ENCODE measurements at regions not wholly inside any gene's neighbourhood (a gene's known extent, or its start where the extent isn't known, plus 50 kb on each side); places are given as distances from the start of the nearest gene placed in this dataset.
"Not testable (repeated sequence)": the region's sequence is repeated elsewhere in the genome, so short reads cannot be mapped to it uniquely, and the experiment has no call there.

DNA sequence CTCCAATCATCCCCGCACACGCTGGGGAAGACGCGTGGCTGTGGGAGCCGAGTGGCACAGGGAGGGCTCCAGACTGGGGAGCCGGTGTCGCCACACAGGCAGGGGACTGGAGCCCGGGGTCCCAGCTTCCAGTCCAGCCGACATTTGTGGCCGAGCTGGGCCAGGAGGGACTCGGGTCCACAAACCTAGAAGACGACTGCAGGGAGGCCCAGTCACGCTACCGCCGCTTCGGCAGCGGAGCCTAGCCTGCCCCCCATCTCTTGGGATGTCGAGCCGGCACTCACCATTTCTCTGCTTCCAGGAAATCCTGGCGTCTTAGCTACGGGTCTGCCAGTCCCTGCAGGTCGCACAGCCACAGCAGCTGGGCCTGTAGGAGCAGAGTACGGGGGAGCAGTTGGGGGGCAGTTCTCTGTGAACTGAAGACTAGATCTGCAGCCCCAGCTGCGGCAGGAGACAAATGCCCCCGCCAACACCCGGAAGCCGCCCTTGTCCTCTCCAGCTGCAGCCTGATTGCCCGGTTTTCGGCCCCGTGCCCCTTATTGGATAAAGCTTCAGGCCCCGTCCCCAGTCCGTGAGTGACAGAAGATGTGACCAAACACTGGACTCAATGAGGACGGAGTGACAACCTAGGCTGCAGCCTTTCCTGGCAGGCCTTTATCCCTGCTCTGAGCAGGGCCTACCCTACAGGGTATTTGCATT, 270.7 kb downstream of the ZNF33B start:
- peak; percentile 4 to 10 for DNase-seq (ENCODE audit: low read depth in 2 of 2)

DNA sequence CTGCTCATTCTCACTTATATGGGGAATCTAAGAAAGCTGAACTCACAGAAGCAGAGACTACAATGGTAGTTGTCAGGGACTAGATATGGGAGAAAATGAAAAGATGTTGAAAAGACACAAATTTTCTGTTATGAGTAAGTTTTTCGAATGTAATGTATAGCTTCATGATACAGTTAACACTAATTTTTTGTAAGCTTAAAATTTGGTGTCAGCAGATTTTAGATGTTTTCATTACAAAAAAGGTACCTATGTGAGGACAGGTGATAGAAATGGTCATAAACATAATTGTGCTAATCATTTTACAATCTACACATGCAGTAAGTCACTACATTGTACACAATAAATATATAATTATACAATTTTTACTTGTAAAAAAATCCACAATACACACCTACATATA, 286.6 kb downstream of the ZNF33B start:
- no peak for DNase-seq (ENCODE audit: low read depth in 2 of 2)

DNA sequence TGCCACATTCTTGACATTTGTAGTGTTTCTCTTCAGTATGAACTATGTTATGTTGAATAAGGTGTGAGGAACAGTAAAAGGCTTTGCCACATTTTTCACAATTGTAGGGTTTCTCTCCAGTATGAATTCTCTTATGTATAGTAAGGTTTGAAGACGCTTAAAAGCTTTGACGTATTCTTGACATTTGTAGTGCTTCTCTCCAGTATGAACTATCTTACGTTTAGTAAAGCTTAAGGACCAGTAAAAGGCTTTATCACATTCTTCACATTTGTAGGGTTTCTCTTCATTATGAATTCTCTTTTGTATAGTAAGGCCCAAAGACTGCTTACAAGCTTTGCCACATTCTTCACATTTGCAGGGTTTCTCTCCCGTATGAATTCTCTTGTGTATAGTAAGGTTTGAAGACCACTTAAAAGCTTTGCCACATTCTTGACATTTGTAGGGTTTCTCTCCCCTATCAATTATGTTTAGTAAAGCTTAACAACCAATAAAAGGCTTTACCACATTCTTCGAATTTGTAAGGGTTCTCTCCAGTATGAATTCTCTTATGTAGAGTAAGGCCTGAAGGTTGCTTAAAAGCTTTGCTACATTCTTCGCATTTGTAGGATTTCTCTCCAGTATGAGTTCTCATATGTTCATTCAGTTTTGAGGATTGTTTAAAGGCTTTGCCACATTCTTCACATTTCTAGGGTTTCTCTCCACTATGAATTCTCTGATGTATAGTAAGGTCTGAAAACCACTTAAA, 301.6 kb downstream of the ZNF33B start:
- DNase-seq (ENCODE audit: low read depth in 2 of 2): not testable (repeated sequence)

DNA sequence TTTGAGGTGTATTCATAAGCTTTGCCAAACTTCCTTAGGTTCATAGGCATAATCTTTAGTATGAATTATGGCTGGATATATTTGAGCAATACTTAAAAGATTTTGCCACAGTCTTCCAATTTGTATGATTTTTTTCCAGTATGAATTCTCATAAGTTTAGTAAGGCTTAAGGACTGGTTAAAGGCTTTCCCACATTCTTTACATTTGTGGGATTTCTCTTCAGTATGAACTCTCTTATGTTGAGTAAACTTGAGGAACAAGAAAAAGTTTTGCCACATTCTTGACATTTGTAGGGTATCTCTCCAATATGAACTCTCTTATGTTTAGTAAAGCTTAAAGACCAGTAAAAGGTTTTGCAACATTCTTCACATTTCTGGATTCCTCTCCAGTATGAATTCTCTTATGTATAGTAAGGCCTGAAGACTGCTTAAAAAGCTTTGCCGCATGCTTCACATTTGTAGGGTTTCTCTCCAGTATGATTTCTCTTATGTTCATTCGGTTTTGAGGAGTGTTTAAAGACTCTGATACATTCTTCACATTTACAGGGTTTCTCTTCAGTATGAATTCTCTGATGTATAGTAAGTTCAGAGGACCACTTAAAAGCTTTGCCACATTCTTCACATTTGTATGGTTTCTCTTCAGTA, 302.6 kb downstream of the ZNF33B start:
- DNase-seq (ENCODE audit: low read depth in 2 of 2): not testable (repeated sequence)

DNA sequence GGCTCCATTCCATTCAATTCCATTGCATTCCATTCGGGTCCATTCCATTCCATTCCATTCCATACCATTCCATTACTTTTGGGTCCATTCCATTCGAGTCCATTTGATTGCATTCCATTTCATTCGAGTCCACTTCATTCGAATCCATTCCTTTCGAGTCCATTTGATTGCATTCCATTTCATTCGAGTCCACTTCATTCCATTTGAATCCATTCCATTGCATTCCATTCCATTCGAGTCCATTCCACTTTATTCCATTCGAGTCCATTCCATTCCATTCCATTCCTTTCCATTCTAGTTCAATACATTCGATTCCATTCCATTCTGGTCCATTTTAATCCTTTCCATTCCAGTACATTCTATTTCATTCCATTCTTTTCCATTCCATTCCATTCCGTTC, 334.0 kb downstream of the ZNF33B start:
- no peak for DNase-seq (ENCODE audit: low read depth in 2 of 2)

DNA sequence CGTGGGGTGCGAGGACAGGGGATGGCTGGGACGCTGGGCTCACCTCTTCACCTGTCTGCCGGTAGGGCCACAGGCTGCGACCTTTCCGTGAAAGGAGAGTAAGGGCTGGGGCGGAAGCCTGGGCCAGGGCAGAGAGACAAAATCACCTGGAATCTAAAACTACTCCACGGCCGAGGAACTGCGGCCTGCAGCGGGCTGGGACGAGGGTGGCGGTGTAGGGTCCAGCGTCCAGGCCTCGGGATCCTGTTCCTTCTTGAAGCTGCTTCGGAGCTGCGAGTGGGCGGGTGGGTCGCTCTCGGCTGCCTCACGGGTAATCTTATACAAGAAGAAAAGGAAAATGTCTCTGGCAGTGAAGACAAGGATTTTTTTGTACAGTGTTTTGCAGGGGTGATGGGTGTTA, 356.5 kb downstream of the ZNF33B start:
- DNase-seq (ENCODE audit: low read depth in 2 of 2): not testable (repeated sequence)

DNA sequence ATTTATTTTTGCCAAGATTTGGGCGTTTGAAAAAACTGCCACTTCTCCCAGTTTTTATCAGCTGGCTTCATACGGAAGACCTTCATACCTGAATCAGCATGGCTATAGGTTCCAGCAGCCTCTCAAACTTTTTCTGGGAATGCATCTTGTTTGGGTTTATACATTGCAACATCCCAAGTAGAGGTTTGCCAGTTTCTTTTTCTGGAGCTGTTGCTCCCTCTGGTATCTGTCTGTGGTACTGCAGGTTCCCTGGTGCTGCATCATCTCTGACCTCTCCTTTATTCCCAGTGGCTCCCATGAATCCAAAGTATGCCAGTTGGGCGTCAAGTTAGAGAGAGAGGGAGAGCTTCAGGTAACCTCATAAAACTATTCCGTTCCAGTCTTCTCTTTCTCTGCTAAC, 368.6 kb downstream of the ZNF33B start:
- not testable (repeated sequence) for DNase-seq (ENCODE audit: low read depth in 2 of 2)

DNA sequence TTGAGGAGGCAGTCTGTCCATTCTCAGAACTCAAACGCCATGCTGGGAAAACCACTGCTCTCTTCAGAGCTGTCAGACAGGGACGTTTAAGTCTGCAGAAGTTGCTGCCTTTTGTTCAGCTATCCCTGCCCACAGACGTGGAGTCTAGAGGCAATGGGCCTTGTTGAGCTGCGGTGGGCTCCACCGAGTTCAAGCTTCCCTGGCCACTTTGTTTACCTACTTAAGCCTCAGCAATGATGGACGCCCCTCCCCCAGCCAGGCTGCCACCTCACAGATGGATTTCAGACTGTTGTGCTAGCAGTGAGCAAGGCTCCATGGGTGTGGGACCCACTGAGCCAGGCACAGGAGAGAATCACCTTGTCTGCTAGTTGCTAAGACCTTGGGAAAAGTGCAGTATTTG, 375.1 kb downstream of the ZNF33B start:
- not testable (repeated sequence) for DNase-seq (ENCODE audit: low read depth in 2 of 2)

DNA sequence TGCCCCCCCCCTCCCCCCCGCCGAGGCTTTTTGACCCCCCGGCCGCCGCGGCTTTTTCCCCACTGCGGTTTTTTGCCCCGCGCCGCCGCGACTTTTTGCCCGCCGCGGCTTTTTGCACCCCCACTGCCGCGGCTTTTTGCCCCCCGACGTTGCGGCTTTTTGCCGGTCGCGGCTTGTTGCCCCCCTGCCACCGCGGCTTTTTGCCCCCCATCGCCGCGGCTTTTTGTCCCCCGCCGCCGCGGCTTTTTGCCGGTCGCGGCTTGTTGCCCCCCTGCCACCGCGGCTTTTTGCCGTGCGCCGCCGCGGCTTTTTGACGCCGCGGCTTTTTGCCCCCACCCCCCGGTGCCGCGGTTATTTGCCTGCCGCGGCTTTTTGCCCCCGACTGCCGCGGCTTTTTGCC, 395.4 kb downstream of the ZNF33B start:
- not testable (repeated sequence) for DNase-seq (ENCODE audit: low read depth in 2 of 2)

DNA sequence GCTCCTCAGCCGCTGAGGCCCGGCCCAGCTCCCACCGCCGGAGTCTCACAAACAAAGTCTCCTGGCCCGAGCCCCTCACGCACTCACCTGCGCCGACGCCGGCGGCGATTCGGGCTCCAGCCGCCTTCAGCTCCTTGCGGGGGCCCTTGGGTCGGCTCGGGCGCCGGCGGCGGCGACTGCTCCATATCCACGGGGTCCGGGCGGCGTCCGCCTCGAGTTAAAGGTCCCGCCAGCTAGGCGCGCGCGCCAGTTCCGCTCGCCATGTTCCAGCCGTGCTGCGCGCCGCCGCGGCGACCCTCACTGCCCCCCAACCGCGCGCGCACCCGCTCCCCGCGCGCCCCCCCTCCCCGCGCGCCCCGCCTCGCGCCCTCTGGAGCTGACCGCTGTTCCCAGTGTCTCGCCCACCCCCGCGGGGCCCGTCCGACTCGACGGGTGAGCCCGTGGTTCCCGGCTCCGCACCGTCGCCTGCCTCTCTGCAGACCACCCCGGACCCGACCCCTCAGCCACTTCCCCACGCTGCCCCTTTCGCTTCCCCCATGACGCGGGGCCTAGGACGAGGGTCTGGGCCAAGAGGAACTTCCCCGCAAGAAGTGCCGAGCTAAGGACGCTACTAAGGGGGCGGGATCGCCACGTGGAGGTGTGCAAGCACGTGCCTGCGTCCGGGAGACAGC, 396.1 kb downstream of the ZNF33B start:
- DNase-seq (ENCODE audit: low read depth in 2 of 2): no peak

DNA sequence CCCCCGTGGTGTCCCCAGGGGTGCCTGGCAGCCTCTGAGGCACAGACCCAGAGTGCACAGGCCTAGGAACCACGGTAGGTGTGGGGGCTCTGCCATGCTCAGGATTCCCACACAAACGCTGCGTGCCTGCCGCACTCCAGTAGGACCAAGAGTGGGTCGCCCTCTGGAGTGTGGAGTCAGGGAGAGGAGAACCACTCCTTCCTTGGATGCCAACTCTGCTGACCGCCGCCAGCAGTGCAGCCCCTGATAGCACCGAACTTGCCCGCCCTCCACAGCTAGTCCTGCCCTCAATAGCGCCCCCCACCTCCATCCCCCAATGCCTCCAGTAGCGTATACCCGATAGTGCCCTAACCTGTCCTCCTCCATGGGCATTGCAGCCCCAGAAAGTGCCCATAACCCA, 402.0 kb downstream of the ZNF33B start:
- DNase-seq (ENCODE audit: low read depth in 2 of 2): not testable (repeated sequence)

DNA sequence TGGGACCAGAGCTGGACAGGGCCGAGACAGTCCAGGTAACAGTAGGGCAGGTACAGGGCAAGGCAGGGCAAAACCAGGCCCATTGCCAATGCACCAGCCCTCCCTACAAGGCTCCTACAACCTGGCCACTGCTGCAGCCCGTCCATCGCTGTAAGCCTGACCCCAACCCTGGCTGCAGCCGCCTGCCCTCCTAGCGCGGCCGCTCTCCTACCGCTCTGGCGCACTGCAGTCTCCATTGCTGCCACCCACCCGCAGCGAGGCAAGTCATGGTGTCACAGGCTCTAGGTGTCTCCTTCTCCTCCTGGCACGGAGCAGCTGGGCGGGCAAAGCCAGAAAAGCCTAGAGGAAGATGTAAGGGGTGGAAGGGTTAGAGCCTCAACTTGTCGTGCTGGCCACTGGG, 402.6 kb downstream of the ZNF33B start:
- DNase-seq (ENCODE audit: low read depth in 2 of 2): not testable (repeated sequence)

DNA sequence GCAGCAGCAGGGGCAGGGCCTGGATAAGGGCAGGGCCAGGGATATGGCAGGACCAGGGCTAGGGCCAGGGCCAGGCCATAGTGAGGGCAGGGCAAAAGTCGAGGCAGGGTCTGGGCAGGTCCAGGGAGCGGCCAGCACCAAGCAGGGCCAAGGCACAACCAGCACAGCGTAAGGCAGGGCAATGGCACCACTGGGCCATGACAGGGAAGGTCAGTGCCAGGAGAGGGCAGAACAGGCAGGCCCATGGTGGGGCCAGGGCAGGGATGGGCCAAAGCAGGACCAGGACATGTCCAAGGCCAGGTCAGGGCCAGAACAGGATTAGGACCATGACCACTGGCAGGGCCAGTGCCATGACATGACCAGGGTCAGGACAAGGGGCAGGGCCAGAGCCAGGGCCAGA, 403.1 kb downstream of the ZNF33B start:
- not testable (repeated sequence) for DNase-seq (ENCODE audit: low read depth in 2 of 2)

DNA sequence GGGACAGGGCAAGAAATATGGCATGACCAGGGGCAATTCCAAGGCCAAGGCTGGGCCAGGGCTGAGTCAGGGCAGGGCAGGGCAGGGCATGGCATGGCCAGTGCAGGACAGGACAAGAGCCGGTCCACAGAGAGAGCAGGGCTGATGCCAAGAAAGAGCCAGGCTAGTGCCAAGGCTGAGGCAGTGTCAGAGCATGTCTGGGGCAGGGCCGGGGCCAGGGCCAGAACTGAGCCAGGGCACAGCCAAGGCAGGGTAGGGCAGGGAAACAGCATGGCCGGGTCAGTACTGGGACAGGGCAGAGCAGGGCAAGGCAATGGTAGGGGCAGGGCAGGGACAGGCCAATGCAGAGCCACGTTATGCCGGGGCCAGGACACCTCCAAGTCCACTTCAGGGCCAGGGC, 403.9 kb downstream of the ZNF33B start:
- not testable (repeated sequence) for DNase-seq (ENCODE audit: low read depth in 2 of 2)

DNA sequence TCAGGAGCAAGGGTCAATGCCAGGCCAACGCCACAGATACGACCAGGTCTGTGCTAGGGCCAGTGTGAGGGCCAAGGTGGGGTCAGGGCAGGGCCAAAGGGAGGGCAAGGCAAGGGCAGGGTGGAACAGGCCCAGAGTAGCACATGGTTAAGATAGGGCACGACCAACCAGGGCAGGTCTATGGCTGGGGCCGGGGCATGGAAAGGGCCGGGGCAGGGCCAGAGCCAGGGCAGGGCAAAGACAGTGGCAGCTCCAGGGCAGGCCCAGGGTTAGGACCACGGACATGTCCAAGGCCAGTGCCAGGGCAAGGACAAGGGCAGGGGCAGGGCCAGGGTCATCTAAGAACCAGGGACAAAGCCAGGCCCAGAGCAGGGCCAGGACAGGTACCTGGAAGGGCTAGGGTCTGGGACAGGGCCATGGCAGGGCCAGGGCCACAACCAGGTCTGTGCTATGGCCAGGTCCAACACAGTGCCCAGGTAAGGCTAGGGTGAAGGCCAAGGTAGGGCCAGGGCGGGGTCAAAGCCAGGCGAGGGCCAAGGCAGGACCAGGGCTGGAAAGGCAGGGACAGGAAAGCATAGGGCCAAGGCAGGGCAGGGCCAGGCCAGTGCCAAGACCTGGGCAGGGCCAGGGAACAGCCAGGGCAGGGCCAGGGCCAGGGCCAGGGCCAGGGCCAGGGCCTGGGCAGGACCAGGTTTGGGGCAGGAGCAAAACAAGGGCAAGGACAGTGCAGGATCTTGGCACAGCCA, 404.7 kb downstream of the ZNF33B start:
- DNase-seq (ENCODE audit: low read depth in 2 of 2): not testable (repeated sequence)

DNA sequence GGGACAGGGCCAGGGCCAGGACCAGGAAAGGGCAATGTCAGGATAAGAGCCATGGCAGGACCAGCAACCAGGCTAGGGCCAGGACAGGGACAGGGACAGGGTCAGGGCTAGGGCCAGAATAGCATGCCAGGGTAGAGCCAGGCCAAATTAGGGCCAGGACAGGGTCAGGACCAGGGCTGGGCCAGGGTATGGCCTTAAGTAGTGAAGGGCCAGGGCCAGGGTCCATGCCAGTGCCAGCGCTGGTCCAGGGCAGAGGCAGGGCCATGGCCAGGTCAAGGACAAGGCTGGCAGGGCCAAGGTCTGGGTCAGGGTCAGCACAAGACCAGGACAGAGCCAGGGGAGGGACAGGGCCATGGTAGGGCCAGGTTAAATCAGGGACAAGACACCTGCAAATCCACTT, 405.4 kb downstream of the ZNF33B start:
- not testable (repeated sequence) for DNase-seq (ENCODE audit: low read depth in 2 of 2)

DNA sequence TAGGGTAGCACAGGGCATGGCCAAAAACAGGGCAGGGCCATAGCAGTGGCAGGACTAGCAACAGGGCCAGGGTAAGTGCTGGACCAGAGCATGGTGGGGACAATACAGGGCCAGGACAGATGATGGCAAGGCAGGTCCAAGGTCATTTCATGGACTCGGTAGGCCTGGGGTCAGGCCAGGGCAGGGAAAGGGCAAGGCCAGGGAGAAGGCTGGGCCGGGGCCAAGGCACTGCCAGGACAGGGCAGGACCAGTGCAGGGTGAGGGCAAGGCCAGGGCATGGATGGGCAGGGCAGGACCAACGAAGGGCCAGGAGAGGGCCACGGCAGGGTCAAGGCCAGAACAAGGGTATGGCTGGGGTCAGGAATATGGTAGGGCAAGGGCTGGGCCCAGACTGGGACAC, 407.6 kb downstream of the ZNF33B start:
- not testable (repeated sequence) for DNase-seq (ENCODE audit: low read depth in 2 of 2)

DNA sequence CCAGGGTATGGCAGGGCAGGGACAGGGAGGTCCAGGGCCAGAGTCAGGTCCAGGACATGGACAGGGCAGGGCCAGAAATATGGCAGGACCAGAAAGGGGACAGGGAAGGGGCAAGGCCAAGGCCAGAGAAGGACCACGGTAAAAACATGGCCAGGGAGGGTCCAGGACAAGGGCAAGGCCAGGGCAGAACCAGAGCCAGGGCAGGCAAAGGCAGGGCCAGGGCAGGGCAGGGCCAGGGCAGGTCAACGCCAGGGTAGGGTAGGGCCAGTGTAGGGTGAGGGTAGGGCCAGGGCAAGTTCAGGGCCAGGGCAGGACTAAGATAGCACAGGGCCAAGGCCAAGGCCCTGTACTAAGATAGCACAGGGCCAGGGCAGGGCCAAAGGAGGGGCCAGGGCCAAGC, 408.3 kb downstream of the ZNF33B start:
- not testable (repeated sequence) for DNase-seq (ENCODE audit: low read depth in 2 of 2)

DNA sequence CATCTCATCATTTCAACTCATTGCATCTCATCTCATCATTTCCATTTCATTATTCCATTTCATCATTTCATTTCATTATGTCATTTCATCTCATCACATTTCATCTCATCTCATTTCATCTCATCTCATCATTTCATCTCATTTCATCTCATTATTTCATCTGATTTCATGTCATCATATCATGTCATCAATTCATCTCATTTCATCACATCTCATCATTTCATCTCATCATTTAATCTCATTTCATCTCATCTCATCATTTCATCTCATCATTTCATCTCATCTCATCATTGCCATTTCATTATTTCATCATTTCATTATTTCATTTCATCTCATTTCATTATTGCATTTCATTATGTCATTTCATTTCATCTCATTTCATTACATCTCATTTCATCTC, 410.5 kb downstream of the ZNF33B start:
- DNase-seq (ENCODE audit: low read depth in 2 of 2): not testable (repeated sequence)

DNA sequence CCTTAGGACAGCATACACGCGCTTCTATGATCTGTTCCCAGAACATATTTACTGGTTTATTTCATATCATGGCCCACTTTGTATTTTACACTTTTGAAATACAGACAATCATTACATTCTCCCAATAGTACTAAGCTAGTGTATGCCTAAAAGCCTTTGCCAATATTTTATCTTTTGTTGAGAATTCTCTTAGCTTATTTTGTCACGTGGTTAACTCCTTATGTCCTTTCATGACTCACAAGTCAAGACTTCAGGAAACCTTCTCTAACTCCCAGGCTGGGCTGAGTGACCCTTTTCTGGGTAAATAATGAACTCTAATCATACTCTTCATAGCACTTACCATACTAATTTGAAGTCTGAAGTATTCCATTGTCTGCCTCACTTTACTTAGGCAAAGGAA, 444.8 kb downstream of the ZNF33B start:
- DNase-seq (ENCODE audit: low read depth in 2 of 2): not testable (repeated sequence)

DNA sequence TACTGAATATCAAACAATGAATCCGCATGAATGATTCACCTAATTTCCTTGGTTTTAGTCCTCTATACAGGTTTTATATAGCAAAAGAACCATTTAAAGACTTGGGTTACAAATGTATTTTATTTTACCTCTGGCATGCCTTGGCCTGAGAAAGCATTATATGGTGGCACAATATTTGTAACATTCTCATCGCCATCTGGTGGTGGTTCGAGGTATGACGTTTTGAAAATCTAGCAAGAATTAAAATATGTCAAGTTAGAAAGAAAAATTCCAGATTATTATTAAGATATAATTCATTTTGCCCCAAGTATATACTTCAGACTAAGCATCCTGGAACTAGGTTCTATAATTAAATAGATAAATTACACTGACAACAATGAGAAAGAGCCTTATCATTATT, 445.9 kb downstream of the ZNF33B start:
- DNase-seq (ENCODE audit: low read depth in 2 of 2): peak in 1 of 2 donors; percentile 1
